Mucosa of rectum (tissue), 2 donors: ENCODE measurements at regions not wholly inside any gene's neighbourhood (a gene's known extent, or its start where the extent isn't known, plus 50 kb on each side); places are given as distances from the start of the nearest gene placed in this dataset.

Source experiments
- H3K27ac ChIP-seq, 2 donors: one replicate each; pipeline ENCODE4 v1.7.0; 2013; ENCODE audit warnings: inconsistent platforms in 2 of 2, low read depth in 2 of 2, low read length in 2 of 2
- H3K27me3 ChIP-seq, 2 donors: one replicate each; pipeline ENCODE4 v1.7.0; 2013; ENCODE audit warnings: low read length in 2 of 2; ENCODE audit not compliant: control insufficient read depth in 2 of 2, insufficient read depth in 2 of 2
- H3K36me3 ChIP-seq, 2 donors: one replicate each; pipeline ENCODE4 v1.7.0; 2013; ENCODE audit warnings: low read length in 2 of 2; ENCODE audit not compliant: control insufficient read depth in 2 of 2, insufficient read depth in 2 of 2
- H3K4me1 ChIP-seq, 2 donors: one replicate each; pipeline ENCODE4 v1.7.0; 2013; ENCODE audit warnings: low read length in 2 of 2, mild to moderate bottlenecking in 1 of 2; ENCODE audit not compliant: control insufficient read depth in 2 of 2, insufficient read depth in 2 of 2
- H3K4me3 ChIP-seq, 2 donors: one replicate each; pipeline ENCODE4 v1.7.0; 2013; ENCODE audit warnings: low read length in 2 of 2
- H3K9ac ChIP-seq, 2 donors: one replicate each; pipeline ENCODE4 v1.7.0; 2013; ENCODE audit warnings: low read length in 2 of 2, low read depth in 1 of 2, mild to moderate bottlenecking in 1 of 2
- H3K9me3 ChIP-seq, 2 donors: one replicate each; pipeline ENCODE4 v1.7.0; 2013; ENCODE audit warnings: low read length in 2 of 2; ENCODE audit not compliant: control insufficient read depth in 2 of 2
- donor health status: healthy.
- donor health status: Normal muscosa, but diverticular disease.

GRCh38 chr16:9395958-9396359 is 304.5 kb downstream of the HAPSTR1 start:
- H3K27me3 ChIP-seq: no peaks in the 10 kb centered on the region
- no peaks in the 10 kb centered on the region for H3K36me3 ChIP-seq
- peaks cover 0 to 10% of the 10 kb centered on the region in 2 donors for H3K4me1 ChIP-seq
- no peak overlapping the region for H3K4me3 ChIP-seq
- H3K9ac ChIP-seq: no peak overlapping the region
- no peaks in the 10 kb centered on the region for H3K9me3 ChIP-seq
- no peak overlapping the region for H3K27ac ChIP-seq

DNA sequence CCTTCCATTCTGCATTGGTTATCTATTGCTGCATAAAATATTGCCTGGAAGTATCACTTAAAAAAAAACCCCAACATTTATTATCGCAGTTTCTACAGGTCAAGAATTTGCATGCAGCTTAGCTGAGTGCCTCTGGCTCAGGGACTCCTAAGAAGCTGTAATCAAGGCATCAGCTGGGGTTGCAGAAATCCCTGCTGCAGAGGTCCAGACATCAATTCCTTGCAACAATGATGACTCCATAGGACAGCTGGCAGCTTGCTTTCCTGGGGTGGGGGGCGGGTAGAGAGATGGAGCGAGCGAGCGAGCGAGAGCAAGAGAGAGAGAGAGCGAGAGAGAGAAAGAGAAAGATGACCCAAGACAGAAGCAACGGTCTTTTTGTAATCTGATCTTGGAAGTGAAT is 308.1 kb downstream of the HAPSTR1 start:
- Histone ChIP-seq H3K36me3 (no peaks in the 10 kb centered on the region), H3K4me3 (no peak overlapping the region), H3K4me1 (peaks cover 0 to 10% of the 10 kb centered on the region in 2 donors), H3K27ac (no peak overlapping the region), H3K9ac (no peak overlapping the region), H3K9me3 (no peaks in the 10 kb centered on the region), H3K27me3 (no peaks in the 10 kb centered on the region)

DNA sequence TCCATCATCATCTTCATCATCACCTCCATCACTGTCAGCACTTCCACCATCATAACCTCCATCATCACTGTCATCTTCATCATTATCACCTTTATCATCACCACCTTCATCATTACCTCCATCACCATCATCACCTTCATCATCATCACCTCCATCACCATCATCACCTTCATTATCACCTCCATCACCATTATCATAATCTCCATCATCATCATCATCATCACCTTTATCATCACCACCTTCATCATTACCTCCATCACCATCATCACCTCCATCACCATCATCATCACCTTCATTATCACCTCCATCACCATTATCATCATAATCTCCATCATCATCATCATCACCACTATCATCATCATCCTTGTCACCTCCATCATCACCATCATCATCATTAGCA is 309.7 kb downstream of the HAPSTR1 start:
- no peaks in the 10 kb centered on the region for H3K27me3 ChIP-seq
- no peaks in the 10 kb centered on the region for H3K9me3 ChIP-seq
- H3K36me3 ChIP-seq: no peaks in the 10 kb centered on the region
- no peak overlapping the region for H3K9ac ChIP-seq
- H3K4me1 ChIP-seq: peaks cover 0 to under 1% of the 10 kb centered on the region in 2 donors
- H3K27ac ChIP-seq: no peak overlapping the region
- no peak overlapping the region for H3K4me3 ChIP-seq

DNA sequence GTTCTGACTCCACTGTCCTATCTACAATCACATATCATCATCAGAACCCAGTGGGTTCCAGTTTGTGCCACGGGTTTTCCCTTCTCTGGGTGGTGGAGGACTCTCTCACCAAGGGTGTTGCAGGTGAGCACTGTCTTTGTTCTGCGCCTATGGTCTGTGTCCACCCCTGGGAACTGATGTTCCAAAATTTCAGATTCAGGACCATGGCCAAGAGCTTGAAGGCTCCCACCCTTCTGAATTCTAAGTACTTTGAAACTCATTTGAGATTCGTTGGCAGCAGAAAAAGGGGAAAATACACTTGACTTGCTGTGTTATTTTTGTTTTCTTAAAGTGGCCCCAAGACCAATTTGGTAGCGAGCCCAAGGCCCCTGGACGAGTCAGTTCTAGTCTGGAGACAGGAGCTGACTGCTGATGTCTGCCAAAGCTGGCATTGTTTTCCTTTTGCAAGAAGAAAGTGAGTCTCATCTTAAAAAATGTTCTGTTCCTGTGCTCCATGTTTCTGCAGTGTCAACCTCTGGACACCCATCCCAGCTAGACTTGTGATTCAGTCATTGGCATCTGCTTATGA is 310.9 kb downstream of the HAPSTR1 start:
- H3K4me3 ChIP-seq: no peak overlapping the region
- no peaks in the 10 kb centered on the region for H3K9me3 ChIP-seq
- no peaks in the 10 kb centered on the region for H3K27me3 ChIP-seq
- H3K27ac ChIP-seq: no peak overlapping the region
- no peaks in the 10 kb centered on the region for H3K36me3 ChIP-seq
- no peaks in the 10 kb centered on the region for H3K4me1 ChIP-seq
- no peak overlapping the region for H3K9ac ChIP-seq

GRCh38 chr16:9404811-9405210 is 313.4 kb downstream of the HAPSTR1 start:
- H3K9ac ChIP-seq: no peak overlapping the region
- no peaks in the 10 kb centered on the region for H3K27me3 ChIP-seq
- H3K4me3 ChIP-seq: no peak overlapping the region
- H3K36me3 ChIP-seq: no peaks in the 10 kb centered on the region
- no peaks in the 10 kb centered on the region for H3K9me3 ChIP-seq
- H3K4me1 ChIP-seq: no peaks in the 10 kb centered on the region
- H3K27ac ChIP-seq: no peak overlapping the region

DNA sequence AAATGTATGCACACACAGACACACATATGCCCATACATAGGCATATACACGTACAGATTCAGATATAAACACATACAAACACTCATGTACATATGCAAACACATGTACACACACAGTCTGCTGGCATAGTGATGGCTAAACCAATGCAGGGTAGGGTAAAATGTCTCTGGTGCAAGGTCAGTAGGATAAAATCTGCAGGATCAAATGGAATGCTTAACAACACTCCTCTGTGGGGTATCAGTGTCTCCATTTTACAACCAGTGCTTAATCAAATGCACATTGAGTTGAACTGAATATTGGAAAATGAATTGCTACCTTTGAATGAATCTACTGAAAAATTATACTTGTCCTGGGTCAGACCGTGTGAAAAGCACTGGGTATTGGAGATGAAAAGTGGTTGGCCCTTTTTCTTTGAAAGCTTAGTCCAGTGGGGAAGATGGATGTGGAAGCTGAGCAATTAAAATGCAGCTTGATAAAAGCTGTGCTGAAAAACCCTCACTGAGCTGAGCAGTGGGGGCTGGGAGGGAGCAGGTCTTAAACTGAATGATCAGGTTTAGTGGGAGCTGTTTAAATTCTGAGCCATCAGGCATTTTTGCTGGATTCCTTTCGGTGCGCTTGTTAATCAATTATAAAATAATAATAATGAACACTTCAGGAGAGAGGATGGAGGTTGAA is 314.7 kb downstream of the HAPSTR1 start:
- Histone ChIP-seq H3K4me1 (no peaks in the 10 kb centered on the region), H3K27ac (no peak overlapping the region), H3K9ac (no peak overlapping the region), H3K4me3 (no peak overlapping the region), H3K36me3 (no peaks in the 10 kb centered on the region), H3K27me3 (no peaks in the 10 kb centered on the region), H3K9me3 (no peaks in the 10 kb centered on the region)

DNA sequence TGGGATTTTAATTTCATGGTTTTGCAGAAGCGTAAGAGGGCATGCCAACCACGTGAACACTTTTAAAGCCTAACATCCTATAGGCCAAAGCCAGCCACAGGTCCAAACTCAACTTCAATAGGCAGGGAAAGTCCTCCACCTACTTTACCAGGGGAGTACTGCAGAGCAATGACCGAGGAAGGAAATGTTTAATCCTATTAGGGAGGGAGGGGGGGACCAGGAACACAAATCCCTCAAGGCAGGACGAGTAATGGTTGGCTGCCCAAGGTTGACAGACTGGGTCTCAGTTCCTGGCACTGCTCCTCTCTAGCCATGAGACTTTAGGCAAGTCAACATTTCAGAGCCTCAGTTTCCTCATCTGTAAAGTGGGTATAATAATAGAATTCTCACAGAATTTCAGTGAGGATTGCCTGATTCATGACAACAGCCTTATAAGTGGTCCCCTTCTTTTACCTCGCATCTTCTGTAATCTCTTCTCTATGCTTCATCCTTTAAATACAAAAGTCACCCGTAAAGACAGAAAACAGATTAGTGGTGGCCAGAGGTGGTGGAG is 315.8 kb downstream of the HAPSTR1 start:
- H3K36me3 ChIP-seq: no peaks in the 10 kb centered on the region
- no peak overlapping the region for H3K9ac ChIP-seq
- no peaks in the 10 kb centered on the region for H3K4me1 ChIP-seq
- no peaks in the 10 kb centered on the region for H3K9me3 ChIP-seq
- no peaks in the 10 kb centered on the region for H3K27me3 ChIP-seq
- H3K27ac ChIP-seq: no peak overlapping the region
- H3K4me3 ChIP-seq: no peak overlapping the region

DNA sequence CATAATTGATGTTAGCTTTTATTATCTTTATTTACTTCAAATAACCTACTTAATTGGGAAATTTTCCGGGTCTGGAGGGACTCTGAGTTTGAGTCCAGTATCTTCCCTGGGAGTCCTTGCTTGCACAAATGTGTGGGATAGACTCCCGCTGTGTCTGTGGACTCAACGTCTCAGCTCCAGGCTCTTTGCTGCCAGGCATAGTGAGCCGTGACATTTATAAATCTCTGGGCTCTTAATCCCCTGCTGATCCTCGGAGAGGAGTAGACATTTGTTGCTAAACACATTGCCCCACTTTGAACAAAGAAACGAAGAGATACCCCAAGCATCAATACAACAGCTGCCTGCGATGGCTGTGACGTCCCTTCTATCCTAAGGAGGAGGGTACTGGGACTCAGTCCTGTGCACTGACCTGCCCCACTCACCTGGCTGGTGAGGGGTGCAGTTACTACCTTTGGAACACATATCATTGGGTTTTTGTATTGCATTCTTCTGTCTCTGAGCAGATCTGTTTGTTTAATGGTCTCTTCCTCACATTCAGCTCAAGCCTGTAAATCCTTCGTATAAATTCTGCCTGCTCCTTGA is 316.9 kb downstream of the HAPSTR1 start:
- H3K4me3 ChIP-seq: no peak overlapping the region
- H3K27ac ChIP-seq: no peak overlapping the region
- H3K9ac ChIP-seq: no peak overlapping the region
- H3K4me1 ChIP-seq: no peaks in the 10 kb centered on the region
- no peaks in the 10 kb centered on the region for H3K27me3 ChIP-seq
- H3K9me3 ChIP-seq: no peaks in the 10 kb centered on the region
- H3K36me3 ChIP-seq: no peaks in the 10 kb centered on the region

DNA sequence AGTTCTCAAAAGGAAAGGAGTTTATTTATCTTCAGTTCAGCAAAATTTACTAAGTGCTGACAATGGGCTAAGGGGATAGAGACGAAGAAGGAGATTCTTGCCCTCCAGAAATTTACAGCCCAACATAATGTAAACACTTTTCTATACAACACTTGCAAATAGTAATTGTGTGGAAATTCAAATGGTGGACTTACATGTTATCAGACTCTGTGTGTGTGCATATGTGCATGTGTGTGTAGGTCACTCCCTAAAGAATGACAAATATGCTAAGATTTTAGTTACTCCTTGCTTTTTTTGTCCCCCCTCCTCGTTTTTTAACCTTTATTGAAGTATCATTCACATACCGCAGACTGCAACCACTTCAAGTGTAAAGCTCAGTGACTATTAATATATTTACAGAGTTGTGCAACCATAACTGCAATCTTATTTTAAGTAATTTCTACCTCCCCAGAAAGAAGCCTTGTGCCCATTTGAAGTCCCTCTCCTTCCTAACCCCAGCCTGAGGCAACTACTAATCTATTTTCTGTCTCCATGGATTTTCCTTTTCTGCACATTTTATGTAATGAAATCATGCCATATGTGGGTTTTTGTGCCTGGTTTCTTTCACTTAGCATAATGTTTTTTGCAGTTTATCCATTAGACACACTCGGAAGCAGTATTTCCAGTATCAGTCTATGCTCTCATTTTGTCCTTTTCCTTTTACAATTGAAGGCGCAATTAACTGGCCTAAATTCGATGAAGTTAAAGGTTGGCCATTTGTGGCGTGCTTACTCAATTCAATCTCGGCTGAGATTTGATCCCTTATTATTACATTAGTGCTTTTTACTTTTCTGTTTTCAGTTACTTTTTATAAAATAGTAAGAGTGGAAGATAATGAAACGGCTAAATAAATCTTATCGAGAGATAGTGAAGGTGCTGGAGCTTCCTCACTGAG is 318.4 kb downstream of the HAPSTR1 start:
- no peaks in the 10 kb centered on the region for H3K9me3 ChIP-seq
- no peak overlapping the region for H3K4me3 ChIP-seq
- H3K9ac ChIP-seq: no peak overlapping the region
- H3K27ac ChIP-seq: no peak overlapping the region
- no peaks in the 10 kb centered on the region for H3K4me1 ChIP-seq
- H3K36me3 ChIP-seq: no peaks in the 10 kb centered on the region
- no peaks in the 10 kb centered on the region for H3K27me3 ChIP-seq

GRCh38 chr16:9411426-9411825 is 320.0 kb downstream of the HAPSTR1 start:
- Histone ChIP-seq H3K4me3 (no peak overlapping the region), H3K36me3 (no peaks in the 10 kb centered on the region), H3K27ac (no peak overlapping the region), H3K27me3 (no peaks in the 10 kb centered on the region), H3K9ac (no peak overlapping the region), H3K9me3 (no peaks in the 10 kb centered on the region), H3K4me1 (no peaks in the 10 kb centered on the region)
